Body of pancreas (tissue), 4 donors: ENCODE measurements at regions not wholly inside any gene's neighbourhood (a gene's known extent, or its start where the extent isn't known, plus 50 kb on each side); places are given as distances from the start of the nearest gene placed in this dataset.

Source experiments
- ATAC-seq: fragments of 150-250 bp; one replicate; pipeline ENCODE4 v1.9.1; 2016
- DNase-seq, 4 donors: peaks; one replicate each; pipeline ENCODE4 v3.0.0-alpha.2; 2019
- H3K27ac ChIP-seq, 4 donors: fragments of 200-600 bp; sonication (generic); 1 replicate in 3 of 4; 2 replicates in 1 of 4; pipeline versions ENCODE4 v1.5.1 to v1.6.1; 2016 to 2019; ENCODE audit warnings: mild to moderate bottlenecking in 1 of 4, mixed read lengths in 1 of 4, moderate library complexity in 1 of 4
- H3K27me3 ChIP-seq, 2 donors: fragments of 200-600 bp; sonication (generic); one replicate each; pipeline ENCODE4 v1.6.0; 2016; ENCODE audit warnings: mild to moderate bottlenecking in 1 of 2
- H3K36me3 ChIP-seq, 2 donors: fragments of 200-600 bp; sonication (generic); replicated peaks in 1 of 2; 2 replicates each; pipeline ENCODE4 v1.5.1; 2016; ENCODE audit warnings: low read depth in 2 of 2; ENCODE audit not compliant: insufficient read depth in 1 of 2
- H3K4me1 ChIP-seq: fragments of 200-600 bp; sonication (generic); one replicate; pipeline ENCODE4 v1.6.0; 2016
- H3K4me3 ChIP-seq, 2 donors: fragments of 200-600 bp; sonication (generic); 1 replicate in 1 of 2; 2 replicates in 1 of 2; pipeline ENCODE4 v1.5.1; 2016 to 2019
- H3K9me3 ChIP-seq, 3 donors: fragments of 200-600 bp; sonication (generic); 1 replicate in 2 of 3; 2 replicates in 1 of 3; pipeline ENCODE4 v1.5.1; 2016
- CTCF ChIP-seq, 7 experiments: fragments of 450-650 bp in 4 of 7; fragments of 200-600 bp in 3 of 7; sonication (generic) in 3 of 7; IDR thresholded peaks; one replicate each; pipeline ENCODE4 v1.5.1; 2016 to 2019; ENCODE audit warnings: antibody characterized with exemption in 7 of 7
- POLR2A ChIP-seq, 3 donors: fragments of 450-650 bp; IDR thresholded peaks; one replicate each; pipeline ENCODE4 v1.6.1; 2016; ENCODE audit warnings: antibody characterized with exemption in 3 of 3, mild to moderate bottlenecking in 2 of 3
- WGBS, 2 donors: methylation state at CpG; one replicate each; pipeline ENCODE4 v1.1.5; 2017; 5-methylcytosine and 5-hydroxymethylcytosine counted together
- intact Hi-C: fragments of 100-400 bp; cut with DNase I; formaldehyde crosslinking; loops from one replicate; pipeline ENCODE4 v1.15.1; 2023

- 57 to 69% methylated on average over 2 of the region's 2 CpGs for WGBS, 2 donors
- DNase-seq, result no peak
- H3K9me3 ChIP-seq, result no peaks in the 10 kb centered on the region
These were observed 740.7 kb upstream of the LRRTM4 start for GRCh38 chr2:78262713-78263375.

GRCh38 chr2:78263571-78263970 is 741.4 kb upstream of the LRRTM4 start:
- no peak for DNase-seq
- Histone ChIP-seq H3K27me3 (no peaks in the 10 kb centered on the region), H3K36me3 (no peaks in the 10 kb centered on the region), H3K27ac (no peak overlapping the region), H3K4me3 (no peak overlapping the region), H3K4me1 (no peaks in the 10 kb centered on the region), H3K9me3 (no peaks in the 10 kb centered on the region)
- TF ChIP-seq CTCF (IDR thresholded peaks at IDR 0.05), result no peak
- no peak for TF ChIP-seq POLR2A (IDR thresholded peaks at IDR 0.05)
- no peak for ATAC-seq
- 25 to 35% methylated on average over 1 of the region's 1 CpG for WGBS, 2 donors
- intact Hi-C loops, result no loop called here

More at GRCh38 chr2:78262713-78263375, 740.7 kb upstream of the LRRTM4 start:
- no peak for ATAC-seq
- H3K4me1 ChIP-seq, result no peaks in the 10 kb centered on the region
- no peaks in the 10 kb centered on the region for H3K27me3 ChIP-seq
- TF ChIP-seq CTCF (IDR thresholded peaks at IDR 0.05) (no peak), POLR2A (IDR thresholded peaks at IDR 0.05) (no peak)
- H3K36me3 ChIP-seq, result no peaks in the 10 kb centered on the region
- H3K27ac ChIP-seq, result no peak overlapping the region
- intact Hi-C loops, result no loop called here
- H3K4me3 ChIP-seq, result no peak overlapping the region

- H3K27me3 ChIP-seq, result no peaks in the 10 kb centered on the region
- H3K4me3 ChIP-seq, result no peak overlapping the region
- no peaks in the 10 kb centered on the region for H3K9me3 ChIP-seq
- intact Hi-C loops, result no loop called here
- WGBS, 2 donors, result 39 to 45% methylated on average over 2 of the region's 2 CpGs
- H3K4me1 ChIP-seq, result no peaks in the 10 kb centered on the region
- H3K36me3 ChIP-seq, result no peaks in the 10 kb centered on the region
- H3K27ac ChIP-seq, result no peak overlapping the region
- DNase-seq (no peak), ATAC-seq (no peak)
- TF ChIP-seq CTCF (IDR thresholded peaks at IDR 0.05), result no peak
- TF ChIP-seq POLR2A (IDR thresholded peaks at IDR 0.05), result no peak
These were observed 742.0 kb upstream of the LRRTM4 start for GRCh38 chr2:78264130-78264529.

- Histone ChIP-seq H3K9me3 (no peaks in the 10 kb centered on the region), H3K27me3 (no peaks in the 10 kb centered on the region), H3K4me1 (no peaks in the 10 kb centered on the region), H3K27ac (no peak overlapping the region), H3K36me3 (no peaks in the 10 kb centered on the region), H3K4me3 (no peak overlapping the region)
- TF ChIP-seq POLR2A (IDR thresholded peaks at IDR 0.05), result no peak
- TF ChIP-seq CTCF (IDR thresholded peaks at IDR 0.05), result no peak
- DNase-seq (no peak), ATAC-seq (no peak)
- 71 to 75% methylated on average over 5 of the region's 5 CpGs for WGBS, 2 donors
- intact Hi-C loops, result no loop called here
These were observed 744.3 kb upstream of the REG3G start for GRCh38 chr2:78281164-78281563.

GRCh38 chr2:78290581-78291214 is 734.8 kb upstream of the REG3G start:
- Histone ChIP-seq H3K27ac (no peak overlapping the region), H3K36me3 (no peaks in the 10 kb centered on the region), H3K4me1 (no peaks in the 10 kb centered on the region), H3K4me3 (no peak overlapping the region), H3K9me3 (no peaks in the 10 kb centered on the region), H3K27me3 (no peaks in the 10 kb centered on the region)
- ATAC-seq, result no peak
- no peak for TF ChIP-seq CTCF (IDR thresholded peaks at IDR 0.05)
- no peak for TF ChIP-seq POLR2A (IDR thresholded peaks at IDR 0.05)
- 74 to 77% methylated on average over 3 of the region's 3 CpGs for WGBS, 2 donors
- no peak for DNase-seq
- intact Hi-C loops, result no loop called here
